GM19372 (cell line): ENCODE measurements at regions not wholly inside any gene's neighbourhood (a gene's known extent, or its start where the extent isn't known, plus 50 kb on each side); places are given as distances from the start of the nearest gene placed in this dataset.

ENCODE experiments used
- ATAC-seq: cut with Tn5 transposase; IDR thresholded peaks from one replicate; pipeline ENCODE4 v1.9.1; 2021; ENCODE audit warnings: mild to moderate bottlenecking, low read depth, moderate library complexity; ENCODE audit not compliant: unreplicated experiment

DNA sequence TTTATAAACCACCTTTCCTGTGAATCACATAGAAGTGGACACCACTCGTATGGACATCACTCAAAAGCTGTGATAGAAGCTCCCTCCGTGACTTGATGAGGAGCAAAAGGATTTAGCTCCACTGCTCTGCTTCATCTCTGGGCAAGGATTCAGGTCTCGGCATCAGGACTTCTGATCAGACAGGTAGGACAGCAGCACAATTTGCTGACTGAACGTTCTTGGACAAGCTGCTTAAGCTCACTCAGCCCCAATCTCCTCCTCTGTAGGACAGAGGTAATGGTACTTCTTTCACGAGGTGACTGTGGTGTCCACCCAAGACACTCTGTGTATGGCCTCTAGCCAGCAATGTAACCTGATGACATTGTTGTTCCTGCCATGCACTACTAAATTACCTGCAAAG, 122.6 kb upstream of the AJAP1 start:
- ATAC-seq = no peak

DNA sequence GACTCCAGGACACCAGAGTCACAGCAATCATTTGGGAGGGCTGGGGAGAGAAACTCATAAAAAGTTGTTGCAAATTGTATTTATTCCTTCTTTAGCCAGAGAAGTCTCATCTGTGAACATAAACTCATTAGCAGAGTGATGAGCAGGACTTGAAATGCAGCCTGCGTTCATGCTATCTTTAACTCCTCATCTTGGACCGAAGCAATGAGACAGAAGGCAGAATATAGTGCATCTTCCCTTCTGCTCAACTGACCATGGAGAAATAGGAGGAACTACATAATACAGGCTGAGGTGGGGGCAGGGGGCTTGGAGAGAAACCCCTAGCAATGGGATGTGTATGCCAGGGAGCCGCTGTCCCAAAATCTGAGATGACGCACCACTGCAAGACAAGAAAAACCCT, 121.8 kb upstream of the AJAP1 start:
- ATAC-seq = no peak

DNA sequence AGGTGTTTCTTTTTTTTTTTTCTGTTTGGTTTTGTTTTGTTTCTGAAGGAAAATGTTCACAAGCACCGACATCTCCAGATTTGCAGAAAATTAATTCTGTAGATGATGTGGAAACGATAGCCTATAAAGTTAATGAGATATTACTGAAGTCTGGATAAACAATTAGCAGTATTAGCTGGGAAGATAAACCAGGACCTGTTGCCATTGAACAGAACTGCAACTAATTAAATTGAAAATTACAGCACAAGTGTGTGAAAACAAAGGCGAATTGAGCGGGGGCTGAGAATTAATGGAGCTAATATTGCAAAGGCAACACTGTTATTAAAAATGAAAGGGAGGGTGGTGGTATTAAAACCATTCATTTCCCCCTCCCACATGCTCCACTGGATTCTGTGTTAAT, 107.5 kb upstream of the AJAP1 start:
- ATAC-seq = no peak

DNA sequence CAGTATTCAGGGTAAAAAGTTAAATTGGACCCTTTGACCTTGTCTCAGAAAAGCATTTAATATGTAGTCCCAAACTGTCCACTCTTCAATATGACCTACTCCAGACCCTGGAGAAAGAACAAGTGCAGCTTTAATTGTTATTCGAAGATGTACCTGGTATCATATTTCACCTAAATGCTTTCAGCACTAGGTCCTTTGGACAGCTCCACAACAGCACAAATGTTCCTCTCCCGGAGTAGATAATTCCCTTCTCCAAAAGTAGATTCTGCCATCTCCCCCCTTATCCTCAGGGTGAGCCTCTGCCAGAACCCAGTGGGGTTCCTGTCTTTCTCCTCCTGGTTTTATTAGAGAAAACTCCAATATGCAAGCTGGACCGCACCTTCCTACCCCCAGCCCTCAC, 104.5 kb upstream of the AJAP1 start:
- no peak for ATAC-seq

DNA sequence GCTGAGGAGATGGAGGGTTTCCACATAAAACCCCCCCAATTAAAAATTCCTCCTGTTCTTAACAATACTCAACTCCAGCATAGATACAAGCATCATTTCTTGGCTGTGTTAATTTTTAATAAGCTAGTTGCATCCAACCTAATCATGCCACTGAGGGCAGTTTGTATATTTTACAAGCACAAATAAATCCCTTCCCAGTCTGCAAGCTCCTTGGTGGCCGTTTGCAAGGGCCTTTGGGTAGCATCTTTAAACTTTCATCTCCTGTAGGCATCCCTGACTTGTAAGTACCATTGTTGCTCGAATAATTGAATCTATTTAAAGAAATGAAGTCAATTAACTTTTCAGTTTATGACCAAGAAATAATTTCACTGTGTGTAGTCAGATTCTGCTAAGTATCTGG, 103.5 kb upstream of the AJAP1 start:
- ATAC-seq = no peak

DNA sequence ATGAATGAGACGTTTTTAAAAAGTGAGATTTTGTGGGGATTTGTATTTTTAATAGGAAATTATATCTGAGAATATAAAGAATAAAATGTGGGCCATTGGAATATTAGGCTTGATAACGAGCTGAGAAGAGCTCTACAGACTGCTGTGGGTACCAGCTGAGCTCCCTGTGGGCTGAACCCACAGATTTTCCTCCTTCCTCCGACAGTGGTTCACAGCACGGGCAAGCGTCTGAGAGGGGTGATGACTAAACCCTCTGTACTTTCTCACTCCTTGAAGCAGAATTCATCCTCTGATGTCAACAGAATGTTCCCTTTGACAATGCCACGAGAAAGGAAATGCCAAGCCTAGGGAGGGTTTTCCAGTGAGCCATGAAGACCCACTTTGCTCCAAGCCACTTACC, 102.7 kb upstream of the AJAP1 start:
- no peak for ATAC-seq

DNA sequence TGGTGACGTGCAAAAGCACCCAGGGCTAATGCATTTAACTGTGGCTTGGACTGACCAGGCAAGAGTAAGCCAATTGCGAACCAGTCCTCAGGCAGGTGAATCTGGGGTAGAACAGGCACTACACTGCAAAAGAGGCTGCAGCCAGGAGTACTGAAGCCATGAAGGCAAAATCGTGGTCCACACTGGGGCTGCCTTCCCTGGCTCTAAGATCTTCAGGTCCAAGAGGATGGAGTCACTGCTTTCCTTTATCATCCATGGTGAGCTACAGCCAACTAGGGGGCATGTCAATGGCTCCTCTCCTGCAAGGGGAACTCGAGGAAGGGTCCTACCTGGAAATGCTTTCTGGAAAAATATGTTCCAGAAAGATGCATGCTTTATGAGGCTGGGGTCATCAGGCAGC, 100.6 kb upstream of the AJAP1 start:
- ATAC-seq = no peak

DNA sequence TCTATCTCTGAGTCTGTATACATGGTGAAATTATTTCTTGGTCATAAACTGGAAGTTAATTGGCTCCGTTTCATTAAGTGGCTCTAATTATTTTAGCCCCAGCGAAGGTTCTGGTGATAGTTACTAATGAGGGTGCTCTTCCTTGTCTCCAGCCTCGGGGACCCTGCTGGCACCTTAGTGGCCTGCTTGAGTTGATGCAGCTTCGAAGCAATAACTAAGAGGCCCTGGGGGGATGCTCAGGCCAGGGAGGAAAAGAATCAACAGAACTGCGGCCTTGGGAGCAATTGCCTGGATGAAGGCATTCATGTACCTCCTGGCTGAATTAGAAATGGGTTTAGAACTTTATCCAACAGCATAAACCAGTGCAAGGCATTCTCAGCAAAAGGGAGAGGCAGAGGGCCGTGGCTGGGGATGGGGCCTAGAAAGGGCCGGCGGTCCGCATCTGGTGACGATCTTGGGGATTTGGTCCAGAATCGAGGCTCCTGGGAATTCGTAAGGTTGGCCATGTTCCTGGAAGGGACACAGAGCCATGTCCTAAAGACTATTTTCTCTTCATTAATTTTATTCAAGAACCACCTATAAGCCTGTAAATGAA, 100.0 kb upstream of the AJAP1 start:
- no peak for ATAC-seq

DNA sequence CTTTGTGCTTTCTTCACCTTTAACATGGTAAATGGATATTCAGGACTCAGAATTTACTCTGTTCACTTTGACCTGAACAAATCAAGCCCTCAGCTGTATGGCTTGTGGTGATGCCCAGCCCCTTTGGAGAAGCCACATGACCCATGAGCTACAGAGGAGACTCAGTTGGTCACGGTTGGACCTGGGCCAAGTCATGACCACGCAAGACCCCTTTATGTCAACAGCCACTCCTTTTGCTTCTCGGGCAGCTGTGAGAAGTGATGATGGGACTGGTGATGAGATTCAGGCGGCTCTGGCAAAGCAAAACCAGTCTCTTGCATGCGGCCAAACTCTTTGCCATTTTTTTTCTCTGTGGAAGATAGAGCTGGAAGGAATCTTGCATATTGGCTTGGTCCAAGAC, 96.5 kb upstream of the AJAP1 start:
- ATAC-seq = no peak

DNA sequence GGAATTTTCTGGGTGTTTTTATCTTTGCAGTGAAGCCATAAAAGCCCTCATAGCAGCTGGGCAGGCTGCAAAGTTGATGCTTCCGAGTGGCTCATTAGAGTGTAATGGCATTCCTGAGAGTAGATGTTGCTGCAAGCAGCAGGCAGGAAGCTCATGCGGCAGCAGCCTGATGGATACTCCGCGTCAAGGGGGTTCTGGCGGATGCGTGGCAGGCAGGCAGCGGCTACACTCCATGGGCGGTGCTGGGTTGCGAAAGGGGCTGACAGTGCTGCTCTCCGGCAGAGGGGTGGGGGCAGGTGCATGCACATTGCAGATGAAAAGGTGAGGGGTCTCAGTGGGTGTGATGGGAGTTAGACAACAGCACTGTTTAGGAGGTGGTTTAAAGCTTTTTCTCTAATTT, 93.2 kb upstream of the AJAP1 start:
- ATAC-seq = no peak

DNA sequence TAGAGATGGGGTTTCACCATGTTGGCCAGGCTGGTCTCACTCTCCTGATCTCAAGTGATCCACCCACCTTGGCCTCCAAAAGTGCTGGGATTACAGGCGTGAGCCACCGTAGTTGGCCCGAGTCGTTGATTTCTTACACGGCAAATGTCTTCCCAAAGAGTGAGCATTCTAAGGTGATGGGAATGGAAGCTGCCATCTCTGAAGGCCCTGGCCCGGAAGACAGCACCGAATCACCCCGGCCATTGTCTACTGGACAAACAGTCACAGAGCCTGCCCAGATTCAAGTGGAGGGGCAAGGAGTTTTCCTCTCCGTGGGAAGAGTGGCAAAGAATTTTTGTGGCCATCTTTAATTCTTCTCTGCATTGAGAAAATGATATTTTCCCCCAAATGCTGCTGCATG, 92.1 kb upstream of the AJAP1 start:
- ATAC-seq = no peak

DNA sequence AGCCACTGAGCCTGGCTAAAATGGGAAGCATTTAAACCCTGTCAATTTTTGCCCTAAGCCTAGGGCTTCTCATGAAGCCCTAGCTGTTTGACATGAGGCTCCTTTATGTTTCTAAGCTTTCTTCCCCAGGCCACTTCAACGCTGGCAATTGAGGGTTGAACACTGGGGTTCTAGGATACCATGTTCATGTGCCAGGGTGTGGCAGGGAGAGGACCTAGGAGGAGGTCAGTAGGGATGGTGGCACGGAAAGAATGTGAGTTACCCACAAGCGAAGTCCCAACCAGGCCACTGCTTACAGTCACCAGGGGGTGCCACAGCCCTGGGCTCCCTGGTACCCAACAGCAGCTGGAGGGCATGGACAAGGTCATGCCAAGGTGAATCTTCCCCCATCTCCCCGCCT, 90.8 kb upstream of the AJAP1 start:
- ATAC-seq = no peak

DNA sequence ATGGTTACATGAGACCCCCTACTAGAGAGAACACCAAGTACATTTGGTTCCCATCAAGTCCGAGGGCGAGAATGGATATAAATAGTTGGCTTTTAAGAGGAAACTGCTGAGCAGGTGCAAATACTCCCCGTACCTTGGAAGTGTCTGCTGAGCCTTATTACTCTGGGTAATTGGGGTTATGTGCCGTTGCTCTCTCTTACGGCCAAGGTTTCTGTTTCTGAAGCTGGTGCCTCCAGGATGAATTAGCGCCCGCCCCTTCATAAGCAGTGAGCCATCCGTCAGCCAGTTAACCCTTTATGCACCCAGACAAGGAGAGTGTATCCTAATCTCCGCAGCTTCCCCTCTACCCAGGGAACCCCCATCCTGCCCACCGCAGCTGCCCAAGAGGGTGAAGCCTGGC, 90.4 kb upstream of the AJAP1 start:
- ATAC-seq = no peak

DNA sequence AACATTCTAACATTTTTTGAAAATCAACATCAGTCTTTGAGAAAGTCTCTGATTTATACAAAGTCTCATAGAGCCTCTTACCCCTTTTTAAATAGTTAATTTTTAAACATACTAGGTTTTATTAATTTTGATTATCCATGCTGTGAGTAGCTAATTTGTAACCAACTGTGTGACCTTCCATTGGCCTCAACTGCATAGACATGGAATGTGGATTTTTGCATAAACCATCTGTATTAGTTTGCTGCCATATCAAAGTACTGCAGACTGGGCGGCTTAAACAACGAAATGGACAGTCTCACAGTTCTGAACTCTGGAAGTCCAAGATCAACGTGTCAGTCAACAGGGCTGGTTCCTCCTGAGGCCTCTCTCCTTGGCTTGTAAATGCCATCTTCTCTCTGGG, 89.2 kb upstream of the AJAP1 start:
- ATAC-seq = no peak

DNA sequence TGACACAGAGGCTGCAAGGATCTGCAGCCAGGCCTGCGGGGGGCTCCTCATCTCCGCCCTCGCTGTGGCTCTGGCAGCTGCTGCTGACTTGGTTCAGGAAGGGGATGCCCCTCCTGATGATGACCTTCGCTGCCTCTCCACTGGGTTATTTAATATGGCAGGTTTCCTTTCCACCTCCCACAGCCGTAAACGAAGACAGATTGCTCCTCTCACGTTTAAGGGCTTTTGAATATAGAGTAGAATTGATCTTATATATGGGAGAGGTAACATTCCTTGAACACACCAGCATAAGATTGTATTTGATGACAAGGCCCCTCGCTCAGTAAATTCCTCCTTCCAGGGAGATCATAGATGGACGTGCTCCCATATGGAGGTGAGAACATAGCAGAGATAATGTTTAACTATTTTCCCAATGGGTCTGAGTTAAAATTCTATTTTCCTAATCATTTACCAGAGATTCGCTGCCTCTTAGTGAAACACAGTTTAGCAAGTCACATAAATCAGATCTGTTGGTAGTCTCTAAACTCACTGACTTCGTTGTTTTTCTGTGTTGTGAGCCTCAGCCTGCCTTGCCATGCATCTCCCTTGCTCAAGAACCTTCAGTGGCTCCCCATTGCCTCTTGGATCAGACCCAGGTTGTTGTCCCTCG, 88.5 kb upstream of the AJAP1 start:
- ATAC-seq = no peak

DNA sequence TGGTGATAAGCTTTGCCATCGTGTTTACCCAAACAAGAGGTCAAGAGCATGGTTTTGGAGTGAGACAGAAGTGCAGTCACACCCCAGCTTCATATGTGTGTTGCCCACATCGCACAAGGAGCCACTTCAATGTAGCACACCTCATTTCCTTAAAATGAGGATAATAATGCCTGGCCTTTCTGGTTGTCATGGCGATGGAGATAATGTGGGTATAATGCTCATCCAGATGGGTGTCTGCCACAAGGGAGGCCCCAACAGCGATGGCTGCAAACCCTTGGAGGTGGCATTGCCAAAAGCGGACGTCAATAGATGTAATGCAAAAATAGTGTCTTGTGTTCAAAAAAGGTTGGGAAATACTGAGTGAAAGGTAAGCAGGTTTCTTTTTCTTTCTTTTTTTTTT, 83.1 kb upstream of the AJAP1 start:
- ATAC-seq = no peak

DNA sequence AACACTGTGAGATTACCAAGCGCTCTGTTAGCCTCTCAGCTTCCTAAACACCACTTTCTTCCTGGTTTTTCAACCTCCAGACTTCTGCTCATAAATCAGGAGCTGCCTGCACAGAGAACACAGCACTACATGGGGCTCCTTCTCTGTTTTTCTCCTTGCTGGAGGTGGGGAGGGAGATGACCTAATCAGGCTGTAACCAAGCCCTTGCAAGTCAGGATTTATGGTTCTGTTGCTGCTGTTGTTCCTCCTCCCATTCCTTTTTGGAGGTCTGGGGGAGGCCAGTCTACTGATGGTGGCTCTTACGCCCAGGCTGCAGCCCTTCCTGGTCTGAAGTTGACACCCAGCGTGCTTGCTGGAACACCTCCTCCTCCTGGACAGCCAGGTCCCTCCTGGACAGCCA, 80.9 kb upstream of the AJAP1 start:
- no peak for ATAC-seq

DNA sequence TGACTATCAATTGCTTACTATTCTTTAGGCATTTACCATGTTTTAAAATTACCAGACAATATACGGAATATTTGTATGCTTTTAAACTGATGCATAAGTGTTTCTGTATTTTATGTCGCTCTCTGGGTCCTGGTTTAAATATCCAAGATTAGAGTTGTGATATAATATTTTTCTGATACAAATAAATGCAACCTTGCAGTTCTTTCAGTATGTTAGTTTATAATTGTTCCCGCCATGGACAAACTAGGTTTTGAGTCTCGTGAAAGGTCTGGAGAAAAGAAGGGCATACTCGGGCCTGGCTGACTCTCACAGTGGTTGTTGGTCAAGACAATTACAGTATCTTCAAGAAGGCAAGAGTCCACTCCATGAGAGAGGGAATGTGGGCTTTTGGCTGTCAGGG, 72.6 kb upstream of the AJAP1 start:
- no peak for ATAC-seq

DNA sequence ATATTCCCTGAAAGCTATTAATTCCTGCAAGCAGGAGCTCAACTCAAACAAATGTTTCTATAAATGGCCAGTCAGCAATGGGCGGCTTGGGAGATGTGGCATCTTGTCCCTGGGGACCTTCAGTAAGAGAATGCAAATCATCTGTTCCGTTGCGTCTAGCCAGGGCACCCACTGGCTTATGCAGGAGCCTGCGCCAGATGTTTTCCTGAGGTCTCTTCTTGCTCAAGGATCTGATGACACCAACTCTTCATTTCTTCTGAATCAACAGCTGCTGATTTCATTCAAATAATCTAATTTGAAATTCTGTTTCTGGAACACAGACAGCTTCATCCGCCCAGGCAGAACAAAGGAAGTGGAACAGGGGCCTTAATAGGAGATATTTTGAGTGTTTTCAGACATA, 70.0 kb upstream of the AJAP1 start:
- ATAC-seq = no peak

DNA sequence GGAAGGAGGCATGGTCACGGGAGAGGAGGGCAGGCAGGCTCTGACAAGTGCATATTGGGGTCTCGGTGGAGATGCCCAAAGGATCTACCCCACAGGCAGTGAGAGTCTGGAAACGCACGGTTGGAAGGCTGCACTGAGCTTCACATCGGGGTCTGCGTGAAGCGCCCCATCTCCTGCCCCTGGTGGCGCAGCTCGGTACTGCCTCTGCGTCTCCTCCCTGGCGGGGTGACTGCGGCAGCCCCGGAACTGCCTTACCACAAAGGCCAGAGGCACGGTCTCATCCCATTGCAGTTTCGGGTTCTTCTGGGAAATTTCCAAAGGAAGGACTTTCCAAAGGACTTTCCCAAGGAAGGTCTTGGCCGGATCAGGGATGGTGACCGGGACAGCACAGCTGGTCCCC, 69.2 kb upstream of the AJAP1 start:
- no peak for ATAC-seq

DNA sequence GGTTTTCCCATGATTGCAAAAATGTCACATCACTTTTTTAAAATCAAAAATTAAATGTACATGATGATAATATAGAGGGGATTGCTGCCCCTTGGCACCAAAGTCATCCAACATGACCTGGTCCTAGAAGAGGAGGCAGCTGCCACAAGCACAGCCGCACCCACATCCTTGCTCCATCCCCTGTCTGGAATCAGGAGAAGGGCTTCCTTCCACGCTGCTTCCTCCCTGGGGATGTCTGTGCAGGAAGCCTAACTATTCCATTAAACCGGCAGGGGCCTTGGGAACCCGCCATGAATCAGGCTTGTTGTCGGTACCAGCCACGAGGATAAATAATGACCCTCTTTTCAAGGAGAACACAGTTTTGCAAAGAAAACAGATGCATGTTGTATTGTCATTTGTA, 68.7 kb upstream of the AJAP1 start:
- ATAC-seq = no peak

DNA sequence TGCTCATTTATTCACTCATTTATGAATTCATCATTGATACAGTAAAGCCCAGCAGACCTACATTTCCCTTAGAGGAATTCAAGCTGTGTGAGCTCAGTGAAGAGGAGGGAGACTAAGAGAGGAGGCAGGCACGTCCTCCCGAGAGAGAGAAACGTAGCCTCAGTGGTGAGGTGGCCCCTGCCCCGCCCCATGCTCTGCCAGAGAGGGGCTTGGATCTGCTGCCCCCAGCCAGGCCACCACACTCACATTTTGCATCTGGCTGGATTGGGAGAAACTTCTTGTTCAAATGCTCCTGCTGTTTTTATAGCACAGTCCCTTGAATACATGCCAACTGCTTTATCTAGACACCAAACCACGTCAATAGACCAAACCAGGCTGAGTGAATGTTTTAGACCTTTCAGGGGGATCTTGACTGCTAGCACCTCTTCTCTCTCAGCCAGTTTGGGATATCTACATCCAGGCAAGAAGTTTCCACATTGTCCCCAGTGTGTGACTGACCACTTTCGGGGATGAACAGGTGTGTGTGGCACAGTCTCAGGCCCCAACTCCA, 67.7 kb upstream of the AJAP1 start:
- ATAC-seq = no peak

DNA sequence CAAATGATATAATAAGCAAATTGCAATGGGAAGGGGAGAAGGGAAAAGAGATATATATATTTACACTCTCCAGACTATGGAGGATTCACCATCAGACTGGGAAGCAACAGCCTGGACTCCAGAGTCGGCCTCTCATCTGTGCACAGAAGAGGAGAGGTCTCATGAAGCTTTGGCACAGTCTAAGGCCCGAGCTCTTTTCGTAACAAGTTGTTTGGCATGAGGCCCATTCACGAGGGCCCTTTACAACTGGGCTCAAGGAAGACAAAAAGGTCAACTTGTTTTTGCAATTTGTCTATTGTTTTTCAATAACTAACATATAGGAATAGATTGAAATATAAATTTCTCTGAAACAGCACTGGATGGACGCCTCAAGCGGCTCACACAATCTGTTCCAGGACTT, 66.7 kb upstream of the AJAP1 start:
- no peak for ATAC-seq
